A204.1 (cell line): ENCODE measurements at regions not wholly inside any gene's neighbourhood (a gene's known extent, or its start where the extent isn't known, plus 50 kb on each side); places are given as distances from the start of the nearest gene placed in this dataset.
"Not testable (repeated sequence)": the region's sequence is repeated elsewhere in the genome, so short reads cannot be mapped to it uniquely, and the experiment has no call there.

Source experiments
- FAIRE-seq: peaks from 2 replicates; lab custom pipeline; 2012; peaks lifted over from hg19 to GRCh38; lab: Jason Lieb, UNC

DNA sequence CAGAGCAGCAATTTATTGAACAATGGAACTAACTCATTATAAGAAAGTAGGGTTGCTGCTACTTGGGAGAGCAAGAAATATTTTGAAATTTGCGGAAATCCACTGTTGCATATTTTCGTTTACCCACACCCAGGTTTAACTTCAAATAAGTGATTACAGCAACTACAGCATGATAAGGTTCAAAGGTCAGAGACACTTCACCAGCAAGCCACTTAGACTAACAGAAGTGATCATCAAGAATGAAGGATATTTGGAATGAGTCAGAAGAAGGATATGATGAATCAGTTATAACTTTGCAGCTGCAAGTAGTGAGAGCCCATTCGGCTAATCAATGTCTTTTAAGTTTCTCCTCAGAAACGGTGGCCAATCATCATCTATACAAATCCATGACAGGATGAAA is 199.3 kb downstream of the TMA16 start:
- no peak for FAIRE-seq

DNA sequence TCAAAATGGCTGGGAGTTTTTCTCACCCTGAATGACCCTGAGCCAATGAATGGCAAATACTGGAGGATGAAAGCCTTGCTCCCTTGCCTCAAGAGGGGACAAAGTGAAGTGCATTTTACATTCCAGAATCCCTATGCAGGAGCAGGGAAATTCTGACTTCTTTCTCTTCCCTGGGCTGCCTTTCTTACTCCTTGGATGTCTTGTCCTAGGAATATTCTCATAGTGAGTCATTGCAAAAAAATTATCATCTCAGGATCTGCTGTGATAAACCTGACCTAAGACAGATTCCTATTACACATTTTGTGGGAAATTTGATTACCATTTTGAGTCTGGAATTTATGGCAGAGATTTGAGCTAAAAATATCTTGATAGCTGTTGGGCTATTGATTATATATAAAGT is 199.9 kb downstream of the TMA16 start:
- FAIRE-seq, result no peak

- FAIRE-seq, result no peak
Measured at GRCh38 chr4:163697121-163697520, 202.6 kb downstream of the TMA16 start.

DNA sequence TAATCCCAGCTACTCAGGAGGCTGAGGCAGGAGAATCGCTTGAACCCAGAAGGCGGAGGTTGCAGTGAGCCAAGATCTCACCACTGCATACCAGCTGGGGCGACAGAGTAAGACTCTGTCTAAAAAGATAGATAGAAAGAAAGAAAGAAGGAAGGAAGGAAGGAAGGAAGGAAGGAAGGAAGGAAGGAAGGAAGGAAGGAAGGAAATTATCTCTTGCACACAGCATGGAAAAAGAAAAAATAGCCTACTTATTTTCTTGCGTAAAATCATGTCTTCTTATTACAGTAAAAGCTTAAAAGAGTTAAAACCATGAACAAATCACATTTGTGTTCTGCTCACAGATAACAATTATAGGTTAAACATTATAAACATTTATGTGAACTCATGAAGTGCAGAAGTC is 205.9 kb downstream of the TMA16 start:
- FAIRE-seq, result not testable (repeated sequence)

DNA sequence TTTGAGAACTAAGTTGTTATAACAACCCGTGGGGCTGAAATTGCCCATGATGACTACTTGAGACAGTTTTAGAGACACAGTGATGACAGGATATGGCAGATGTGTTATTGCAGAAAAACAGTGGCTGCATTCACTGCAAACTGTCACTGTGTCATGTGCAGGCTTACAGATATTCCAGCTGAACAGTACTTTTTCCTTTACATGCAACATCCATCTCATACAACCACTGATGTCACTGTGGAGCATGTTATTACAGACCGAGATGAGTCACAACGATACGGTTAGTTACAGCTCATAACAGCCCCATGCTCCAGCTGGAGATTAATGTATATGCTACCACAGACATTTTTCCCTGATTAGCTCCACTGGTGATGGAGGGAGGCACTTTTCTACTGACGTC is 207.4 kb downstream of the TMA16 start:
- no peak for FAIRE-seq

- no peak for FAIRE-seq
Measured at GRCh38 chr4:163702736-163703135, 208.2 kb downstream of the TMA16 start.

- FAIRE-seq, result no peak
Measured at GRCh38 chr4:163703251-163703650, 208.8 kb downstream of the TMA16 start.

GRCh38 chr4:163707873-163708272 is 213.4 kb downstream of the TMA16 start:
- FAIRE-seq, result no peak

GRCh38 chr4:163709601-163710000 is 215.1 kb downstream of the TMA16 start:
- FAIRE-seq, result no peak

DNA sequence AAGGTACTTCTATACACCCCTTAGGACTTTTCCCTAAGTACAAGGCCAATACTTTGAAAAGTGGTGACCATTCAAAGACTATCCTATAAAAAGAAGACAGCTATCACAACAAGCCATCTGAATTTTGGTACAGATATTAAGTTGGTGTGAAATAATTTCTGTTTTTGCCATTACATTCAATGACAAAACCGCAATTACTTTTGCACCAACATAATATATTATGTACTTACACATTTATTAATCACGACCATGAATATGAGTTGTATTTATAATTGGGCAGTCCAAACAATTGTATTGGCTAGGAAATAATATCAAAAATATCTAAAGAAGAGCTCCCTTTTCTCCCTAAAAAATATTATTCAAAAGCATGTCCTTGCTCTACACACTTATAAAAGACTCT is 215.7 kb downstream of the TMA16 start:
- FAIRE-seq, result no peak

DNA sequence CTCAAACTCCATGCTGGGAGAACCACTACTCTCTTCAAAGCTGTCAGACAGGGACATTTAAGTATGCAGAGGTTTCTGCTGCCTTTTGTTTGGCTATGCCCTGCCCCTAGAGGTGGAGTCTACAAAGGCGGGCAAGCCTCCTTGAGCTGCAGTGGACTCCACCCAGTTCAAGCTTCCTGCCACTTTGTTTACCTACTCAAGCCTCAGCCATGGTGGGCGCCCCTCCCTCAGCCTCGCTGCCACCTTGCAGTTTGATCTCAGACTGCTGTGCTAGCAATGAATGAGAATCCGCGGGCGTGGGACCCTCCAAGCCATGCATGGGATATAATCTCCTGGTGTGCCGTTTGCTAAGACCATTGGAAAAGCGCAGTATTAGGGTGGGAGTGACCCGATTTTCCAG is 230.0 kb downstream of the TMA16 start:
- FAIRE-seq, result not testable (repeated sequence)

DNA sequence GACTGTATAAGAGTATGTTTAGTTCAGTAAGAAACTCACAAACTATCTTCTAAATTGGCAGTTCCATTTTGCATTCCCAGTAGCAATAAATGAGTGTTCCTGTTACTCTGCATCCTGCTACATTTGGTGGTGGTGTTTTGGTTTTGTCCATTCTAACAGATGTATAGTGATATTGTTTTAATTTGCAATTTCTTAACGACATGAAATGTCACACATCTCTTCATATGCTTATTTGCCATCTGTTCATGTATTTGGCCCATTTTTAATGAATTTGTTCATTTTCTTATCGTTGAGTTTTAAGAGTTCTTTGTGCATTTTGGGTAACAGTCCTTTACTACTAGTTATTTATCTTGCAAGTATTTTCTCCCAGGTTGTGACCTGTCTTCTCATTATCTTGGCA is 232.2 kb downstream of the TMA16 start:
- no peak for FAIRE-seq

DNA sequence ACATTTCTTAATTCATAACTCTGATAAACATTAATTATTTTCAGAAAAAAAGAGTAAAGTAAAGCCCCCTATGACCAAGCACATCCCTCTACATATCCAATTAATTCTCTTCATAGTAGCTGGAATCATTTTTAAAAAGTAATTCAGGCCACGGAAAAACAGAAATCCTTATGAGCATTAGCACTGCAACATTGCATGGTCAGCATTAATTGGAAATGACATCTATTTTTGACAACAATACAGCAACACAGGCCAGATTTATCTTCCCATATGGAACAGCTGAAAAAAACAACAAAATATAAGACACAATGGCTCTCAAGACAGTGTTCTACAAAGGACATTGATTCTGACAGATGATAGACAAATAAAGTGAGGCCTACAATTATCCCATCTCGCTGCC is 236.6 kb downstream of the TMA16 start:
- no peak for FAIRE-seq

DNA sequence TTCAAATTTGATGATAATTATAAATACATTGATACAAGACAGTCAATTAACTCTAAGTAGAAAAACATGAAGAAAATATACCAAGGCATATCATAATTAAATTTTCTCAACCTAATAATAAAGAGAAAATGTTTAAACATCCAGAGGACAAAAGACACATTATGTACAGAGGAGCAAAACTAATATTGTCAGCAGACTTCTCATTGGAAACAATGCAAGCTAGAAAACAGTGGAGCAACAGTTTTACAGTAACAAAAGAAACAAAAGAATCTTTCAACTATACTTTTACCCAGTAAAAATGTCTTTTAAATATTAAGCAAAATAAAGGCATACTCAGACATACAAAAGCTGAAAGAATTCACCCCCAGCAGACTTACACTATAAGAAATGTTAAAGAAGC is 238.0 kb downstream of the TMA16 start:
- no peak for FAIRE-seq

DNA sequence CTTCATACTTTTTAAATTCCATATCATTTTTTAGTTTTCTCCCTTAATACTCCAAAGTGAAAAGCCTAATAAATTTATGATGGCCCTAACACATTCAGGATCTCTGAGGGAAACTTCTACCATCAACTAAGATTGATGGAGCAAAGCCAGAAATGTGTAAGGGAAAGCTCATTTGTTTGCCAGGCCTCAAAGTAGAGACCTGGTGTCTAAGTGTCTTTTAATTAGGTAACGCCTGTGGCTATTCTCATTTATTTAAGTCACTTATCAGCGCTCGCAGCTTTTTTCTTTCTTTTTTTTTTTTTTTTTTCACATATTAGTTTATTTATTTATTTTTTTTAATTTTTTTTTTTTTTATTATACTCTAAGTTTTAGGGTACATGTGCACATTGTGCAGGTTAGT is 242.4 kb downstream of the TMA16 start:
- no peak for FAIRE-seq

DNA sequence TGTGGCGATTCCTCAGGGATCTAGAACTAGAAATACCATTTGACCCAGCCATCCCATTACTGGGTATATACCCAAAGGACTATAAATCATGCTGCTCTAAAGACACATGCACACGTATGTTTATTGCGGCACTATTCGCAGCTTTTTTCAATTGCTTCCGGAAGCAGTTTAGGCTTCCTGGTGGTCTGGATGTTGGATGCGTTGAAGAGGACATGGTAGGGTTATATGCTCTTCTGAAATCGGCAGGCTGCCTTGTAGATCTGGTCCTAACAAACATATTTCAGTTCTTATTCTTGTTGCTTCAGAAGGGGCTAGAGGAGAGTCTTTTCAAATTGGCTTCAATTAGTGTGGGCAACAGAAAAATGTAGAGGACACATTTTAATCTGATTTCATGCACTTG is 243.4 kb downstream of the TMA16 start:
- FAIRE-seq, result not testable (repeated sequence)

DNA sequence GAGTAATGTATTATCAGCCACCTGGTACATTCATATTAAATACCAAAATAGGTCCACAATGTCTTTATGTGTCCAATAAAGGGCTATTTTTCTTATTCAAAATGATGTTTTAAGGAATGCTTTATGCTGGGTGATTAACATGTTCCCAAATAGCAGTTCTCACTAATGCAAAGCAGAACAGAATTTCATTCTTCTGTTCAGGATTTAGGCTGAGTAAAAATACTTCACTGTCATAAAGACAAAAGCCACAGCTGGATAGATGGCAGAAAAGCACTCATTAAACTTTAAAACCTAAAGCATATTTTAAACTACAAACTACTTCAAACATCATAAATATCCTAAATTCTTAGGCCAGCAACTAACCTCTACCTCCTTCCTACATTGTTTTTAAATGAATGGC is 244.0 kb downstream of the TMA16 start:
- no peak for FAIRE-seq

GRCh38 chr4:163744861-163745260 is 250.4 kb downstream of the TMA16 start:
- FAIRE-seq, result no peak

- FAIRE-seq, result no peak
Measured at GRCh38 chr4:163747293-163747692, 252.8 kb downstream of the TMA16 start.

DNA sequence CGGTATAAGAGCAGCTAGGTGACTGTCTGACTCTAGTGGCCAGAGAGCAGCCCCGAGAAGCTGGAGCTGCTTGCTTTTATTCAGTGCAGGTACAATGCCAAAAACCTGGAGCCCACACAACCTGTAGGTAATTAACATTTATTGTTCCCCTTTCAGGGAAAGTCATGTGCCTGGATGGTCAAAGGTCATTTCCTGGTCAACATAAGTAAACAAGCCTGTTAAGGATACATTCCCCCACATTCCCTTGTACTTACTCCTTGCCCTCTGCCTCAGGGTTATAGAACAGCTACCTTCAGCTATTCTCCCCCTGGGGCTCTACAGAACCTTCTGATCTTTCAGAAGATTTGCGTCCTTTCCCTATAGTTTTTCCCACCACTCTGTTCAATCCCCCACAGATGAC is 253.4 kb downstream of the TMA16 start:
- no peak for FAIRE-seq

DNA sequence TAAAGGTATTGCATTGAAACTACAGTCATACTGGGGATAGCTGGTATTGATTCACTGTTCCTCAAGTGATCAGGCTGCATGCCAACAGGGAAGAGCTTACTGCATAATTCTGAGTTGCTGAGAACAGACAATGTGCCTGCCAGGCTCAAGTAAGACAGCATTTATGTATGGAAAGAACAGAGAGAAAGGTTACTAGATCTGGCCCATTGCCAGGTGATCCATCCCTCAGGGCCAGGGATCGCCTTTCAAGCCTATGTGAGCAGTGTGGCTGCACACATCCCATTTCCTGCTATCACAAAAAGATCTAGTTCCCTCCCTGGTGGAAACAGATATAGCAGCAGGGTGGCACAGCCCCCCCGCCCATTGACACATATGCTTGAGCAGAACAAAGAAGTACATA is 254.0 kb downstream of the TMA16 start:
- FAIRE-seq, result no peak

- FAIRE-seq, result no peak
Measured at GRCh38 chr4:163755013-163755412, 260.5 kb downstream of the TMA16 start.

DNA sequence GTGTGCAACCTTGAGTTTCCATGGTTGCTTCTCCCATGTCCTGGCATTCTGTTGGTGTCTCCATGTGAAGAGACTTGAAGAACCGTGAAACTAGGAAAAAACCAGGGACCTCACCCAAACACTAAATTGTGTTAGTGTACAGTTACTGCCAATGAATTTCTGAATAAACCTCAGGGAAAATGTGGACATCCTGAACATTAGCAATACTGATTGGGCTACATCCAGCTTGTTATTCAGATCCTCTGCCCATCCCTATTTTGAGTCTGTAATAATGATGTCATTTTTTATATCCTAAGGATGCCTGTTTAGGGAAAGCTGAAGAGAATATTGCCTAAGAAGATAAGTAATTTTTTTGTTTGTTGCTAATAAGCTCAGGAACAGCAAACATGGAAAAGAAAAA is 262.7 kb downstream of the TMA16 start:
- no peak for FAIRE-seq

DNA sequence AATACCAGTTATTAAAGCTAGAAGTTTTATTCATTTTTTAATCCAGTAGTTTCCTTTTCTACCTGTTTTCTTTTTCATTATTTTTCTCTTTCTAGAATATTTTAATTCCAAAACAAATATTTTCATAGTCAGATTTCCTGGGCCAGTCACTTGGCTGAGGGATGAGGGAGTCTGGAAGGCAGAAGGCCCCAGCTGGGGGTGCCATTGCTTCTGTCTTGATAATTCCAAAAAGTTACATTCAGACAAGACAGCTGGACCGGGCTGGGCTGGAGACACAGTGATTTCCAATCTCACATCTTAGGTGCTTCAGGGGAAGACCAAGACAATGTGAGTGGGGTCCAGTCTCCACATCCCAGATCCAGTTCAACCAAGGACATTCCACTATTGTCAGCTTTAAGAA is 263.5 kb downstream of the TMA16 start:
- no peak for FAIRE-seq

- no peak for FAIRE-seq
Measured at GRCh38 chr4:163762741-163763140, 268.3 kb downstream of the TMA16 start.

DNA sequence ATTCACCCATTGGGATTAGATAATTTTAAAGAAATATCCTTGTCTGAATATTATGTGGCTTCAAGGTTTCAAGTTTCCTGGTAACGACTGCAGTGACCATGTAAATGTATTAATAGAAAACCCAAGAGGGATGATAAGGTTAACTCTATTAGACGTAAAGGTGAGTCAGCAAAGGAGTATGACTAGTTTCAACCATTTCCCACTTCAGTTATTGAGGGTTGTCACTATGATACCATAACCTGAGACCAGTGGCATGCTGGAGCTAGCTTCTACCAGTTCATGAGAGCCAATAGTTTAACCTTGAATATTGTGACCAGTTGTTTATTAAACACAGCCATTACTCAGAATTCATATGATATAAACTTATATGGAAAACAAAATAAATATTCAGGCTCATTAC is 270.1 kb downstream of the TMA16 start:
- no peak for FAIRE-seq
